D721Med (cell line): ENCODE measurements at regions not wholly inside any gene's neighbourhood (a gene's known extent, or its start where the extent isn't known, plus 50 kb on each side); places are given as distances from the start of the nearest gene placed in this dataset.
A peak's percentile ranks its signal among the peaks of the same experiment; 100 is the strongest.

Source experiments
- DNase-seq: peaks from one replicate; pipeline ENCODE4 v3.0.0; 2011; ENCODE audit warnings: low spot score; ENCODE audit not compliant: insufficient read length
- FAIRE-seq: peaks from 2 replicates; lab custom pipeline; 2011; peaks lifted over from hg19 to GRCh38; lab: Jason Lieb, UNC
- TF ChIP-seq, protein P1 (sequence below): IDR thresholded peaks from 2 replicates; pipeline ENCODE4 v1.5.1; 2012; ENCODE audit warnings: mild to moderate bottlenecking, control low read depth; ENCODE audit not compliant: insufficient read depth; ENCODE audit errors: missing control alignments

DNA sequence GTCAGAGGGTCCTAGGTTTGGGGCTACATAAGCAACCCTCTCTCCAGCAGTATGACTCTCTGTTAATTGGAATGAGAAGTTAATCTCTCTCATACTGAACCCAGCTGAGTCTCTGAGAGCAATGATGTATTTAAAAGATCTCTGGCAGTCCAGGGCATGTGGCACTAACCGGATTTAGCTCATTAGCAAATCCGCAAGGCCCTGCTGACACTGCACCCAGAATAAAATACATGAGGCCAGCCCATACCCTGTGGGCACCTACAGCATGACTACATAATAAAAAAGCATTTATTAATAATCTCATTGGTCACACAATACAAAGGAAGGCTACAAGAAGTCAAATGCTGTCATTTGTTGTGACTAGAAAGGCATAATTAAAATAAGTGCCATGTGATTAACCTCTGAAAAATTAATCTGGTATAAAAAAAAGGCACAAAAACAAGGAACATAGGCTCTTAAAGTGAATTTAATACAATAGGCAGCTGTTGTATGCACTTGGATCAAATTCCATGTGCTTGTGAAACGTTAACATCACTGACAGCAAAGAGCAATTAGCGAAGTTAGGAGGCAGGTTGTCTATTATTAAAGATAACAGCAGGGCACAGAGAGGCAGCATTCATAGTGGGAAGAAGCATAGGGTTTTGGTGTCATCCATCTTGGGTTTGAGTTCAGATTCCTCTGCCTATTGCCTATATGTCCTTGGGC lies 381.2 kb downstream of the WDR72 start:
- TF ChIP-seq, protein P1, sequence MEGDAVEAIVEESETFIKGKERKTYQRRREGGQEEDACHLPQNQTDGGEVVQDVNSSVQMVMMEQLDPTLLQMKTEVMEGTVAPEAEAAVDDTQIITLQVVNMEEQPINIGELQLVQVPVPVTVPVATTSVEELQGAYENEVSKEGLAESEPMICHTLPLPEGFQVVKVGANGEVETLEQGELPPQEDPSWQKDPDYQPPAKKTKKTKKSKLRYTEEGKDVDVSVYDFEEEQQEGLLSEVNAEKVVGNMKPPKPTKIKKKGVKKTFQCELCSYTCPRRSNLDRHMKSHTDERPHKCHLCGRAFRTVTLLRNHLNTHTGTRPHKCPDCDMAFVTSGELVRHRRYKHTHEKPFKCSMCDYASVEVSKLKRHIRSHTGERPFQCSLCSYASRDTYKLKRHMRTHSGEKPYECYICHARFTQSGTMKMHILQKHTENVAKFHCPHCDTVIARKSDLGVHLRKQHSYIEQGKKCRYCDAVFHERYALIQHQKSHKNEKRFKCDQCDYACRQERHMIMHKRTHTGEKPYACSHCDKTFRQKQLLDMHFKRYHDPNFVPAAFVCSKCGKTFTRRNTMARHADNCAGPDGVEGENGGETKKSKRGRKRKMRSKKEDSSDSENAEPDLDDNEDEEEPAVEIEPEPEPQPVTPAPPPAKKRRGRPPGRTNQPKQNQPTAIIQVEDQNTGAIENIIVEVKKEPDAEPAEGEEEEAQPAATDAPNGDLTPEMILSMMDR: no peak
- FAIRE-seq (peak; percentile 82), DNase-seq (no peak)

DNA sequence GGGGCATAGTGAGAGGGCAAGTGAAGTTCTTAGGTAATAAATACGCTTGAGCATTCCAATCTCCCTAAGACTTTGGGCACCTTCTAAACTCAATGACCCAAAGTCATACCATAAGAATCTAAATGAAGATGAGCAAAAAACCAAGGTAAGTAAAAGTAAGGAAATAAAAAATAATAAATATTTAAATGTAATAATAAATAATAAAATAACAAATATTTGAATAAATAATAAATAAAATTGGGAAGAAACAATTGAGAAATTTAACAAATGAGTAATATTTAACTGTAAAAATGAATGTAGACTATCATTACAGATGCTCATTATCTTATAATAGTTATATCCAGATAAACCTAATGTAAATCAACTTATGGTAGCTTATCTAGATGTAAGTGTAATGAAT lies 391.7 kb downstream of the WDR72 start:
- TF ChIP-seq, protein P1: no peak
- FAIRE-seq (no peak), DNase-seq (no peak)

DNA sequence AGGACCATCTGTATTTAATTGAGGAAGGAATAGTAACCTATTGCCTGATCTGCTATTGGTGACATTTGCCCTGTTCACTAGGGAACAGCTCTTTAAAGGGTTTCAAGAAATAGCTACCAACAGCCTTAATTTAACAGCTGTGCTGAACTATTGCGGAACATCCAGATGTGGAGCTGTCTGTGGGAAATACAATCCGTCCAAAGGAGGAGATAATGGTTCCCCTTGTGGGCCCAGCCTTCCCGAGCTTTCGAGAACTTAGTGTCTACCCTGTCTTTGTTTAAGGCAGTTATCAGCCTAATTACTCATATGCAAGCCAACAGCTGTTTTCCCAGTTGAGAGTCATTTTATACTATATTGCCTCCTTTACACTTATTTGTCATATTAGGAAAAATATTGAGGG lies 398.6 kb downstream of the WDR72 start:
- TF ChIP-seq, protein P1: no peak
- DNase-seq (no peak), FAIRE-seq (no peak)

DNA sequence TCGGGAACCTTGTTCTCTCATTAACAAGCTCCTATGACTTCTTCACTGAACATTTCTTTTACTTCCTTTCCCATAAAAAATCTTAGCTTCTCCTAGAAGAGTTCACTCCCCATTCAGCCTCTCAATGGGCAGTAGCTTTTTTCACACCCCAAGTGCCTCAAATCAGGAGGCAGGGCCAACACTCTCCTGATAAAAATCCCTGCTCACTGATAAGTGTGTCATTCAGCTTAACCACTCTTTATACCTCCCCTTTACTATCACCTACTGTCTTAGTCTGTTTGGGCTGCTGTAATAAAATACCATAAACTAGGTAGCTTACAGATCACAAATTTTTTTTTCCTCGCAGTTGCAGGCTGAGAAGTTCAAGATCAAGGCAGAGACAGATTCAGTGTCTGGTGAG lies 400.4 kb downstream of the WDR72 start:
- TF ChIP-seq, protein P1: no peak
- DNase-seq (no peak), FAIRE-seq (no peak)

DNA sequence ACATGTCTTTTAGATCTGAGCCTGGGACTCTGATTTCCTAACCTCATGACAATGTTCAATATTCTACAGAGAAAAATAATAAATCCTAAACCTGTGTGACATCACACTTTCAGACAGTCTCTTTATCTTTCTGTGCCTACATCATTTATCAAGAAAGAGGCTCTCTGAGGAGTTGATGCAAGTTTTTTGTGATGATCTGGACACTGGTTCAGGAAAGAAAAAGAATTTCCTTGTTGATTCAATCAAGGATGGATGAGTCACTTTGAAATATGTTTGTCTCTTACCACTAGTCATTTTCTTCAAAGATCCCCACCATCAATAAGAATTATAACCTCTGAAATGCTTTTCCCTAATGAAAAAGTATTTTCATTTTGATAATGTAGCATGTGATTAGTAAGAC lies 404.6 kb downstream of the WDR72 start:
- no peak for FAIRE-seq
- DNase-seq: no peak
- TF ChIP-seq, protein P1: no peak

DNA sequence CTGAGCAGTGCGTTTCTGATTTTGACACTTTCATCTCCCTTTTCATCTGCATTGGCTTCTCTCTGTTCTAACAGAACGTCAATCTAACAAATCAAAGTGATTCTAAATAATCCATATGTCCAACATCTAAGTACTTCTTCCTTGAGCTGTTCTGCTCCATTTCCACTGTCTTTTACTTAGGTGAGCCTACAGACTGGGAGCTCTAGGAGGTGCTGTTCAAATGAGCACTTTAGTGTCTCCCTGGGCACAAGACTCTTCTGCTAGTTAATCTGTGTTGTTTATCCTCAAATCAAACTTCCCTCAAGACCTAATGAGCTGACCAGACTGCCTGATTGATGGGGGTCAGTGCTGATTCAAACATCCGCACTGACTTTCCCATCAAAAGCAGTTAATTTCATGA lies 408.1 kb downstream of the WDR72 start:
- no peak for FAIRE-seq
- DNase-seq: no peak
- TF ChIP-seq, protein P1: no peak

DNA sequence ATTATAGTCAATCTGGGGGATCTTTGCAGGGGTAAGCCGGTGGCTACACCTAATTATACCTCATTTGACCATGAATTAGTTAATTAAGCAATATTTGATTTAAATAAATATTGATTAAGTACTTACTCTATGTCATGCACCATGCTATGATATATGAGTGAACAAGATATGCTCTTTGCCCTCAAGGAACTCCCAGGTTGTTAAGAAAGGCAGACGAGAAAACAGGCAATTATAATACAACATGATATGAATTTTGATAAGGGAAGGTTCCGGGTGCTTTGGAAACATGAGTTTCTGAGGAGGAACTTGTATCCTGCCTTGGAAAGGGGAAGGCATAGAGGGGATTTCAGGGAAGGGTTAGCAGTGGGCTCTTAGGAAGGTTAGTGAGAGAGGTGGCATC lies 412.9 kb downstream of the WDR72 start:
- FAIRE-seq: no peak
- TF ChIP-seq, protein P1: no peak
- DNase-seq: no peak
